Neural crest cell (in vitro differentiated cells): ENCODE measurements at regions not wholly inside any gene's neighbourhood (a gene's known extent, or its start where the extent isn't known, plus 50 kb on each side); places are given as distances from the start of the nearest gene placed in this dataset.

Experiments used
- DNase-seq: peaks from one replicate; pipeline ENCODE4 v3.0.0; 2021; ENCODE audit warnings: low read depth, mixed read lengths, low spot score
- H3K27ac Mint-ChIP-seq: one replicate; pipeline ENCODE4 v1.8.0; 2021; ENCODE audit warnings: mild to moderate bottlenecking, mixed read lengths; ENCODE audit not compliant: unreplicated experiment
- H3K27me3 Mint-ChIP-seq: 2 replicates; pipeline ENCODE4 v1.8.0; 2021; ENCODE audit warnings: low read depth, mild to moderate bottlenecking, mixed read lengths
- H3K36me3 Mint-ChIP-seq: 2 replicates; pipeline ENCODE4 v1.8.0; 2021; ENCODE audit warnings: low read depth, mild to moderate bottlenecking, mixed read lengths
- H3K4me1 Mint-ChIP-seq: 2 replicates; pipeline ENCODE4 v1.8.0; 2021; ENCODE audit warnings: mixed read lengths
- H3K4me3 Mint-ChIP-seq: one replicate; pipeline ENCODE4 v1.8.0; 2021; ENCODE audit warnings: mild to moderate bottlenecking, mixed read lengths
- H3K9me3 Mint-ChIP-seq: 2 replicates; pipeline ENCODE4 v1.8.0; 2021; ENCODE audit warnings: mixed read lengths
- TF ChIP-seq, protein P1 (sequence below): fragments of 200-600 bp; sonication (generic); conservative IDR thresholded peaks from 2 replicates; pipeline ENCODE4 v1.5.0; 2021; ENCODE audit warnings: antibody characterized with exemption, mild to moderate bottlenecking

DNA sequence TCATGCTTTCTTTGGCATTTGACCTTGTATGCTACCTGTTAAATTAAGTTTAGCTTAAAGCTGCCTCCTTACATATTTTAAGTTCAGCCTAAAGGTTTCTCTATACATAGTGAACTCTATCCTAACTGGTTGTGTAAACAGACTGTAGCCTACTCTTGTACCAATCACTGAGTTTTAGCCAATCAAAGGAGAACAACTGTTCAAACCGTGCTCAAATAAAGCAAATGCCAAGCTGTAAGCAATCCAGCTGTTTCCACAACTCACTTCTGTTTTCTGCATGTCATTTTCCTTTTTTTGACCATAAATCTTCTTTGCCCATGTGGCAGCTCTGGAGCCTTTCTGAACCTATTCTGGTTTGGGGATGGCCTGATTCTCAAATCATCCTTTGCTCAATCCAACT, 1603.8 kb upstream of the ACVR2A start:
- Mint-ChIP-seq H3K4me3 (no peak overlapping the region), H3K36me3 (no peaks in the 10 kb centered on the region), H3K4me1 (peaks cover 33% of the 10 kb centered on the region), H3K27ac (no peak overlapping the region), H3K27me3 (no peaks in the 10 kb centered on the region), H3K9me3 (no peaks in the 10 kb centered on the region)
- TF ChIP-seq, protein P1, sequence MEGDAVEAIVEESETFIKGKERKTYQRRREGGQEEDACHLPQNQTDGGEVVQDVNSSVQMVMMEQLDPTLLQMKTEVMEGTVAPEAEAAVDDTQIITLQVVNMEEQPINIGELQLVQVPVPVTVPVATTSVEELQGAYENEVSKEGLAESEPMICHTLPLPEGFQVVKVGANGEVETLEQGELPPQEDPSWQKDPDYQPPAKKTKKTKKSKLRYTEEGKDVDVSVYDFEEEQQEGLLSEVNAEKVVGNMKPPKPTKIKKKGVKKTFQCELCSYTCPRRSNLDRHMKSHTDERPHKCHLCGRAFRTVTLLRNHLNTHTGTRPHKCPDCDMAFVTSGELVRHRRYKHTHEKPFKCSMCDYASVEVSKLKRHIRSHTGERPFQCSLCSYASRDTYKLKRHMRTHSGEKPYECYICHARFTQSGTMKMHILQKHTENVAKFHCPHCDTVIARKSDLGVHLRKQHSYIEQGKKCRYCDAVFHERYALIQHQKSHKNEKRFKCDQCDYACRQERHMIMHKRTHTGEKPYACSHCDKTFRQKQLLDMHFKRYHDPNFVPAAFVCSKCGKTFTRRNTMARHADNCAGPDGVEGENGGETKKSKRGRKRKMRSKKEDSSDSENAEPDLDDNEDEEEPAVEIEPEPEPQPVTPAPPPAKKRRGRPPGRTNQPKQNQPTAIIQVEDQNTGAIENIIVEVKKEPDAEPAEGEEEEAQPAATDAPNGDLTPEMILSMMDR, result no peak
- no peak for DNase-seq

DNA sequence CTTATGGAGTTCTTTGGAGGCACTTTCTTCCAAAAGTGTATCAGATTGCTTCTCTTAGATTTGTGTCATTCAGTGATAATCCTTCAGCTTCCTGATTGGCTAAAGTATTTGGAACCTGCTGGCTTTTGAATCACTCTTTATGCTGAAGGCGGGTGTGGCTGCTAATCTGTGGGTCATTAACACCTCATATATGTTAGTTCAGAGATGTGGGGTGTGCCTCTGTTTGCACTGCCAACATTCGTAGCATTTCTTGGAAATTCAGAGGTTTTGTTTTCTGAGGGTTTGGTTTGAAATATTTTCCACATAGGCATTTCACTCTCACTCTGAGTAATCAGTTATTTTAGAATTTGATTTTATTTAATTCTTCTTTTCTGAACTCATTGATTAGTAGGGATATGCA, 1604.4 kb upstream of the ACVR2A start:
- TF ChIP-seq, protein P1, result no peak
- DNase-seq, result no peak
- H3K36me3 Mint-ChIP-seq, result no peaks in the 10 kb centered on the region
- H3K4me3 Mint-ChIP-seq, result no peak overlapping the region
- H3K9me3 Mint-ChIP-seq, result no peaks in the 10 kb centered on the region
- no peaks in the 10 kb centered on the region for H3K27me3 Mint-ChIP-seq
- no peak overlapping the region for H3K27ac Mint-ChIP-seq
- peaks cover 33% of the 10 kb centered on the region for H3K4me1 Mint-ChIP-seq

DNA sequence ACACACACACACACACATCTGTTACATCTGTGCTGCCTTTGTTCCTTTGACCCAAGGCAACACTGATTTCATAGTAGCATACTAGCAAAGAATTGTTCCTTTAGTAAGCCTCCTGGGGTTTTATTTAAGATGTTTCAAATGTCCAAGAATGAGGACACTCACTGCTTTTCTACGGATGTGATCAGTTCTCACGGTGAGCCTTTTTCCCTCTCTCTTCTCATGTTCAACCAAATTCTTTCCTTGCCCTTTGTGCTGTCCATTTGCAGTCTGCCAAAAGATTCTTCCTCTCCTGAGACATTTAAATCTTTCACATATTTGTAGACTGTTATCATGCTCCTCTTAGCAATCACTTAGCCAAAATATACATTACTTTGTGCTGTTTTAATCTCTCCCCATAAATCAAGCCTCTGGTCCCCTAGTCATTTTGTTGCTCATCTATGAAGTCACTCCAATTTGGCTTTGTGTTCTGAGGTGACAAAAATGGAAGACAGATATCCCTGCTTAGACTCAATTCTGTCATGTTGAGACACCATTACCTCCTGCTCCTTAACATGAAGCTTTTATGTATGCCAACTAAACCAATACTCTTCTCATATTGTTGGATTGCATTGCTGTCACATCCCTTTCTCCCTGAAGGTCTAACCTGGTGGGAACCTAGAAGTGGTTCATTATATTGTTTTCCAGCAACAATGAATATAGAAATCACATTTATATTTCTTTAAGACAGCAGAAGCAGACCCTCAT, 1605.3 kb upstream of the ACVR2A start:
- no peaks in the 10 kb centered on the region for H3K36me3 Mint-ChIP-seq

DNA sequence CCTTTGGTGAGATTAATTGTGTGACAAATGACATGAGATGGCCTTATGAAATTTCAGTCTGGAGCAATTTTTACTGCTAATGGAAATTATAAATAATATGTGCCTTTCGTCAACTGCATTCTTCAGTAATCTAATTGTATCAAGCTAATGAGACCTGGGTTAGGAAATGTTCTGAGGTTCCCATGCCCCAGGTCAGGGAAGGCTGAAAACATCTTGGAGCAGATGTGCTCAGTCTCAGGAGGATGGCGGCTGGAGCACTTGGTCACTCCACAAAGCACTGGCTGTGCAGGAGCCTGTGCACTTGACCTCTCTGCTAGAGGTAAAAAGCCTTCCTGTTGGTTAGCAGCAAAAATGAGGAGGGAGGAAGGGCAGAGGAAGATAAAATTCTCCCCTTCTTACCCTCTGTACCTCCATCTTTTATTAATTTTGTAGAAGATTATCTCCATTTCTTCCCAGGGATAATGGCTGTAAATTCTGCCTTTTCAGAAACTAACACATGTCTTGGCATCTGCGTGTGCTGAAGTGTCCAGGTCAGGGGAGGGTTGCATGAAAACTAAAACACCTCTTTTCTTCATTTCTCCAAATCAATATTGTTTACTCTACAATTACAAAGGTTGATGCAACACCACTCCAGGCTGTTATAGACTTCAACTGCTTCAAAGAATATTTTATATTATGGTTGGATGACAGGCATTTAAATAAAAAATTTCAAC, 1606.4 kb upstream of the ACVR2A start:
- Mint-ChIP-seq H3K4me3 (no peak overlapping the region), H3K36me3 (no peaks in the 10 kb centered on the region), H3K27me3 (no peaks in the 10 kb centered on the region), H3K4me1 (peaks cover 29% of the 10 kb centered on the region), H3K27ac (peak overlapping the region; percentile 88), H3K9me3 (no peaks in the 10 kb centered on the region)
- TF ChIP-seq, protein P1, result no peak
- no peak for DNase-seq

More for the DNA sequence above, 1605.3 kb upstream of the ACVR2A start:
- no peak for DNase-seq
- Mint-ChIP-seq H3K4me3 (no peak overlapping the region), H3K27ac (peak overlapping the region; percentile 23), H3K9me3 (no peaks in the 10 kb centered on the region), H3K4me1 (peaks cover 29% of the 10 kb centered on the region), H3K27me3 (no peaks in the 10 kb centered on the region)
- TF ChIP-seq, protein P1, result no peak

DNA sequence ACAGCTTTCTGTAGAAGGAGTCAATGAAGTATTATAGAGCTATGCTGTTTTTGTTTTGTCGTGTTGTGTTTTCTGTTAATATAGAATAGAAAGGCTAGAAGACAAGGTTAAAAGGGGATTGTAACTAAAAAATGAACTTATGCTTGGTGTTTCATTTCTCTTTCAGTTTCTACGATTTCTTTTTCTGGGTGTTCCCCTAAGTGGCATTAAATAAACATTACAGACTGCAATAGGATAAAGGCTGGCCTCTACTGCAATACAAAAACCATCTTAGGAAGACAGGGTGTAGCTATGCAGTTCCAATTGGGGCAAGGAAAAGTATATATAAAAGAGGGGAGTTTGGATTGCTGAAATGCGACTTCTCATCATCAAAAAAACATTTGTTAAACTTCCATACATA, 1609.7 kb upstream of the ACVR2A start:
- H3K27me3 Mint-ChIP-seq, result no peaks in the 10 kb centered on the region
- peaks cover 29% of the 10 kb centered on the region for H3K4me1 Mint-ChIP-seq
- no peaks in the 10 kb centered on the region for H3K9me3 Mint-ChIP-seq
- H3K27ac Mint-ChIP-seq, result no peak overlapping the region
- TF ChIP-seq, protein P1, result no peak
- no peaks in the 10 kb centered on the region for H3K36me3 Mint-ChIP-seq
- DNase-seq, result no peak
- H3K4me3 Mint-ChIP-seq, result no peak overlapping the region
